Mucosa of descending colon (tissue), 3 donors: ENCODE measurements at regions not wholly inside any gene's neighbourhood (a gene's known extent, or its start where the extent isn't known, plus 50 kb on each side); places are given as distances from the start of the nearest gene placed in this dataset.

Experiments
- ATAC-seq: fragments of 200-7000 bp; cut with Tn5 transposase; one replicate; pipeline ENCODE4 v1.9.1; 2020; ENCODE audit warnings: mild to moderate bottlenecking, moderate library complexity
- DNase-seq, 3 donors: peaks; one replicate each; pipeline ENCODE4 v3.0.0-alpha.2; 2020
- H3K36me3 ChIP-seq: fragments of 200-600 bp; one replicate; pipeline ENCODE4 v1.8.0; 2021; ENCODE audit warnings: low read depth, mild to moderate bottlenecking
- H3K4me1 ChIP-seq: fragments of 200-600 bp; one replicate; pipeline ENCODE4 v1.8.0; 2021; ENCODE audit warnings: low read depth, mild to moderate bottlenecking
- H3K4me3 ChIP-seq: fragments of 200-600 bp; one replicate; pipeline ENCODE4 v1.8.0; 2021; ENCODE audit warnings: mild to moderate bottlenecking
- H3K9me3 ChIP-seq: fragments of 200-600 bp; one replicate; pipeline ENCODE4 v1.8.0; 2021; ENCODE audit warnings: mild to moderate bottlenecking
- CTCF ChIP-seq: fragments of 200-600 bp; IDR thresholded peaks from one replicate; pipeline ENCODE4 v1.8.0; 2022; ENCODE audit warnings: antibody characterized with exemption, mild to moderate bottlenecking
- intact Hi-C, 2 donors: fragments of 100-400 bp; cut with DNase I in 1 of 2; cut with micrococcal nuclease in 1 of 2; formaldehyde crosslinking; loops; one replicate each; pipeline versions ENCODE4 v1.11.0 to v1.11.1; 2022; cut with DNase I, micrococcal nuclease
- donor health status: DM: no; HTN: no; CAD: no; lungs with moderate emphysema.
- donor health status: DM: no; HTN: no; CAD: no.
- donor health status: DM: no; HTN: yes; CAD: no.

- Histone ChIP-seq H3K9me3 (no peaks in the 10 kb centered on the region), H3K36me3 (no peaks in the 10 kb centered on the region), H3K4me3 (no peak overlapping the region), H3K4me1 (no peaks in the 10 kb centered on the region)
- ATAC-seq (no peak), DNase-seq (no peak)
- TF ChIP-seq CTCF = no peak
- intact Hi-C loops = no loop called here
Observed at GRCh38 chr16:5366126-5366525, 268.5 kb upstream of the EEF2KMT start.

- no peak for DNase-seq
- intact Hi-C loops = no loop called here
- Histone ChIP-seq H3K4me1 (no peaks in the 10 kb centered on the region), H3K9me3 (no peaks in the 10 kb centered on the region), H3K4me3 (no peak overlapping the region), H3K36me3 (no peaks in the 10 kb centered on the region)
- no peak for TF ChIP-seq CTCF
- no peak for ATAC-seq
Observed at GRCh38 chr16:5364186-5364585, 266.6 kb upstream of the EEF2KMT start.

GRCh38 chr16:5361322-5361721 lies 263.7 kb upstream of the EEF2KMT start:
- ATAC-seq = peak; percentile 52

GRCh38 chr16:5354645-5355044 lies 257.1 kb upstream of the EEF2KMT start:
- DNase-seq (no peak), ATAC-seq (no peak)
- Histone ChIP-seq H3K36me3 (no peaks in the 10 kb centered on the region), H3K4me1 (no peaks in the 10 kb centered on the region), H3K4me3 (no peak overlapping the region), H3K9me3 (no peaks in the 10 kb centered on the region)
- TF ChIP-seq CTCF = no peak
- intact Hi-C loops = no loop called here

More at GRCh38 chr16:5361322-5361721, 263.7 kb upstream of the EEF2KMT start:
- Histone ChIP-seq H3K4me1 (no peaks in the 10 kb centered on the region), H3K4me3 (no peak overlapping the region), H3K36me3 (no peaks in the 10 kb centered on the region), H3K9me3 (no peaks in the 10 kb centered on the region)
- intact Hi-C loops = no loop called here
- TF ChIP-seq CTCF = no peak
- peak in 1 of 3 donors; percentile 11 for DNase-seq

GRCh38 chr16:5349670-5350517 lies 252.3 kb upstream of the EEF2KMT start:
- no peak for ATAC-seq
- intact Hi-C loops = no loop called here
- Histone ChIP-seq H3K4me3 (no peak overlapping the region), H3K4me1 (no peaks in the 10 kb centered on the region), H3K9me3 (no peaks in the 10 kb centered on the region), H3K36me3 (no peaks in the 10 kb centered on the region)
- DNase-seq = no peak
- no peak for TF ChIP-seq CTCF
